HT-29 (cell line): ENCODE measurements at regions not wholly inside any gene's neighbourhood (a gene's known extent, or its start where the extent isn't known, plus 50 kb on each side); places are given as distances from the start of the nearest gene placed in this dataset.
A peak's percentile ranks its signal among the peaks of the same experiment; 100 is the strongest.

Experiments used
- DNase-seq: peaks from one replicate; pipeline ENCODE4 v3.0.0-alpha.2; 2015; ENCODE audit warnings: low spot score

GRCh38 chr9:113701774-113702755 is 174.0 kb upstream of the ZNF618 start:
- no peak for DNase-seq

- DNase-seq = no peak
Measured at GRCh38 chr9:113705306-113705927, 170.7 kb upstream of the ZNF618 start.

GRCh38 chr9:113705928-113706519 is 170.1 kb upstream of the ZNF618 start:
- no peak for DNase-seq

- no peak for DNase-seq
Measured at GRCh38 chr9:113707953-113708695, 168.0 kb upstream of the ZNF618 start.

GRCh38 chr9:113708821-113709713 is 167.0 kb upstream of the ZNF618 start:
- no peak for DNase-seq

- DNase-seq = no peak
Measured at GRCh38 chr9:113709721-113710120, 166.4 kb upstream of the ZNF618 start.

- no peak for DNase-seq
Measured at GRCh38 chr9:113711251-113711650, 164.9 kb upstream of the ZNF618 start.

- no peak for DNase-seq
Measured at GRCh38 chr9:113712053-113712452, 164.1 kb upstream of the ZNF618 start.

GRCh38 chr9:113715086-113715485 is 161.0 kb upstream of the ZNF618 start:
- DNase-seq = no peak

- DNase-seq = no peak
Measured at GRCh38 chr9:113719919-113720318, 156.2 kb upstream of the ZNF618 start.

GRCh38 chr9:113720495-113720894 is 155.6 kb upstream of the ZNF618 start:
- DNase-seq = no peak

GRCh38 chr9:113721856-113722255 is 154.3 kb upstream of the ZNF618 start:
- no peak for DNase-seq

- no peak for DNase-seq
Measured at GRCh38 chr9:113724202-113724601, 151.9 kb upstream of the ZNF618 start.

GRCh38 chr9:113728989-113729388 is 147.1 kb upstream of the ZNF618 start:
- no peak for DNase-seq

GRCh38 chr9:113734826-113735225 is 141.3 kb upstream of the ZNF618 start:
- no peak for DNase-seq

- peak; percentile 78 for DNase-seq
Measured at GRCh38 chr9:113737517-113738271, 138.4 kb upstream of the ZNF618 start.

GRCh38 chr9:113738496-113738892 is 137.6 kb upstream of the ZNF618 start:
- peak; percentile 2 for DNase-seq

- peak; percentile 27 for DNase-seq
Measured at GRCh38 chr9:113738893-113739604, 137.1 kb upstream of the ZNF618 start.
